ENCODE measurements at regions not wholly inside any gene's neighbourhood (a gene's known extent, or its start where the extent isn't known, plus 50 kb on each side); places are given as distances from the start of the nearest gene placed in this dataset.
A peak's percentile ranks its signal among the peaks of the same experiment; 100 is the strongest.
"Not testable (repeated sequence)": the region's sequence is repeated elsewhere in the genome, so short reads cannot be mapped to it uniquely, and the experiment has no call there.

DNA sequence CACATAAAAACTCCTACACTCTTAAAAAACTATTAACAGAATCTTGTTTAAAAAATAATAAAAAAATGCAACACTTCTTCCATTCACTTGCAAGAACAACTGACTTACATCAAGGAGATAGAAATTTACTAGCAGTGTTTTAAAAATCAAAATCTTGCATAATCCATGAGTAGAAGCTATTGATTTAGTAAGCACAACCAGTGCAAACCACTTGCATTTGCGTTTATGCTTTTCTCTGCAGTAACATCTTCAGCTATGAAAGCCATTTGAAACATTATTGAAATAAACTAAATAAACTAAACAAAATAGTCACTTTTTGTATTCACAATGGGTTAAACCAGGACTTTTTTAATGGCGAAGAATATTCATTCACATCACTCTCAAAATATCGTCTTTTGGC, 389.2 kb upstream of the EMCN start:
- DNase-seq (ENCODE audit: low spot score), result no peak

GRCh38 chr4:100900945-100901344, 383.1 kb upstream of the EMCN start:
- DNase-seq (ENCODE audit: low spot score), result not testable (repeated sequence)

DNA sequence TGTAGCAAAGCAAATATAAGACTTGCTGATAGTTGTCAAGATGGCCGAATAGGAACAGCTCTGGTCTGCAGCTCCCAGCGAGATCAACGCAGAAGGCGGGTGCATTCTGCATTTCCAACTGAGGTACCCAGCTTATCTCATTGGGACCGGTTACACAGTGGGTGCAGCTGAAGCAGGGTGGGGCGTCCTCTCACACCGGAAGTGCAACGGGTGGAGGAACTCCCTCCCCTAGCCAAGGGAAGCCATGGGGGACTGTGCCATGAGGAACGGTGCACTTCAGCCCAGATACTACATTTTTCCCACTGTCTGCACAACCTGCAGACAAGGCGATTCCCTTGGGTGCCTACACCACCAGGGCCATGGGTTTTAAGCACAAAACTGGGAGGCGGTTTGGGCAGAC, 382.3 kb upstream of the EMCN start:
- no peak for DNase-seq (ENCODE audit: low spot score)

DNA sequence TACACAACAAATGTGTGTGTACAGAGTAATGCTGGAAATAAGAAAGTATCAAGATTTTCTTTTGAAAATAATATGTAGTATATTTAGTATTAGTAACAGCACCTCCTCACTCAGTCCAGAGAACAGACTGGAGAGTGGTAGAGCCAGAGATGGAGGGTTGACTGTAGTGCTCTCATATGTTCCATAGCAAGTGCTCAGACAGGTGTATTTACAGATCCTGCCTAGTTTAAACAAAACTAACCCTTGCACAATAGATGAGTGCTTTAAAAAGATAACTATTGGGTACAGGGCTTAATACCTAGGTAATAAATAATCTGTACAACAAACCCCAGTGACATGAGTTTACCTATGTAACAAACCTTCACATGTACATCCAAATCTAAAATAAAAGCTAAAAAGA, 381.0 kb upstream of the EMCN start:
- DNase-seq (ENCODE audit: low spot score), result no peak

DNA sequence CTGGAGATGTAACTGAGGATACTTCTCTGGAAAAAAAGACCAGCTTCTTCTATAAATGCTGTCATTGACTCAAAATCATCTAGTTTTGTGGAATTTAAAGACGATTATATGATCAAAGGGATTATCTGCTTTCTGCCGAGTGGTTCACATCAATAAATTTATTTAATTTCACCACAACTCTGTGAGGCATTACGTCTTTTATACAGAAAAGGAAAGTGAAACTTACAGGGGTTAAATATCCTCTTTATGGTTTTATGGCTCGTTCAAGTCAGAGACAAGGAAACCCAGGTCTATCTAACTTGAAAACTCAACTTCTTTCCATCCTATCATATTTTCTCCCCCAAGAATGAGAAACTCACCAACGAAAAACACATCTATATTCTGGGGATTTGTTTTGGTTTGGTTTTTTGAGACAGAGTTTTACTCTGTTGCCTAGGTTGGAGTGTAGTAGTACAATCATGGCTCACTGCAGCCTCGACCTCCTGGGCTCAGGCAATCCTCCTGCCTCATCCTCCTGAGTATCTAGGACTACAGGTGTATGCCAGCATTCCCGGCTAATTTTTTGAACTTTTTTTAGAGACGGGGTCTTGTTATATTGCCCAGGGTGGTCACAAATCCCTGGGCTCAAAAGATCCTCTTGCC, 377.9 kb upstream of the EMCN start:
- DNase-seq (ENCODE audit: low spot score), result no peak

DNA sequence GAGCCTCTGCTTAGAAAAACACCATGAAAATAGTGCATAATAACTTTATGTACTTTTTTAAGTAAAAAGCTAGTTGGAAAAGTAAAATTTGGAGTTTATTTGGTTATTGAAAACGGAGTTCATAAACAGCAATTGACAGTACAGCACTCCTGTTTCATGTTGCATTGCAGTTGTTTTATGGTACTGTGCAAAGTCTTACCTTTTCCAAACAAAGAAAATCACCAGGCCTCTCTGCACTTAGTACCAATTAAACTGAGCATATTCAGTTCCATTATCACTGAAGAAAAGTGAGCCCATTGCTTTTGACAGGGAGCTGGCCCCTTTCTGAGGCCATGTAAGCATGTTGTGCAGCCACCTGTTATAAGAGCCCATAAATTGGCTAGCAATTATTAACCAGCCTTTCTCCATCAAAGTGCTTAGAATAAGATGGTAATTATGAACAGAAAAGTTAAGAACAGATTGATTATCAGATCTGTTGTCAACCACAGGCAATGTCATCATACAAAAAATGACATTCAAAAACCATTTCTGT, 376.6 kb upstream of the EMCN start:
- DNase-seq (ENCODE audit: low spot score), result peak; percentile 27

DNA sequence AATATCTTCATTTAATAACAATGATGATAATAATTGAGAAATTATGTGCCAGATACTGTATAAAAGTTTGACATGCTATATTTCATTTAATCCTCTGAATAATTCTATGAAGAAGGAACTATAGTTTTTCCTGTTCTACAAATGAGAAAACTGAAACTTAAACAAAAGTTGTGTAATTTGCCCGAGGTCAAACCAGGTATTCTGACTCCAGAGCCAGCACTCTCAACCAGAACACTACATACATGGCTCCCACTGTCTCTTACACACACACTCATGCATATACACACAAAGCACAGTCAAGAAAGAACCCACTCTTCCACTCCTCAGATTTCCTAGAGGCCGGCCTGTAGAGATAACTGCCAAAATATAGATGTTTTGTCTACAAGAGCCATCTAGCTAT, 374.0 kb upstream of the EMCN start:
- no peak for DNase-seq (ENCODE audit: low spot score)

DNA sequence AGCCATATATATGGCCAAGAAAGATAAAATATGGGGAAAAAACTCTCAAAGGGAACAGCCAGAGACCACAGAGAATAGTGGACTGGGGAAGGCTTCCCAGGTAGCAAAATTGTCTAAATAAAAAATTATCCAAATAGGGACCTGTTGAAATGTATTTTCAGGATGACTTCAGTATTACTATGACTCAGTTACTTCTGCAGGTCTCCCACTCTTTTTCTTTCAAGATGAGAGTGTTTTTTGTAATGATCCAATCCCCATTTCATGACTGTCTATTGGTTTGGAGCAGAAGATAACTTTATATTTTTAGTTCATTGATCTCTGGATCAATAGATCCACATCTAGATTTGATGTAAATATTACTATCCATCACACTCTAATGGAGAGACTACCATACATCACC, 372.1 kb upstream of the EMCN start:
- DNase-seq (ENCODE audit: low spot score), result no peak

- DNase-seq (ENCODE audit: low spot score), result no peak
Measured at GRCh38 chr4:100889401-100889800, 371.6 kb upstream of the EMCN start.

DNA sequence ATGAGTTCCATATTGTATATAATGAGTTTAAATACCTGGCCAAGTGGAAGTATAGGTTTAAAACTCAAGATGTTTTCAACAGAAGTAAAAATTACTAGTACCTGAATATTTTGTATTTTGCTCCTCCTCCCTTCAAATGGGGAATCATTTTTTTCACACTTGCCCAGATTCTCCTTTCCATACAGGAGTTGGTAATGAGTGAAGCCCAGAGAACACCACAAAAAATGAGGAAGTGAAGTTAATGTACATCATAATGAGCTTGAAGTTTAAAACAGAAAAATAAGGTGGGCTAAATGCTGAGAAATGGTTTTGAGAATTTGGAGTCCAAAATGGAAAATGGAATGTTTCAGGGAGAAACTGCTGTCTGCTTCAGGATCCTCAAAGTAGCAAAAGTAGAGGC, 364.8 kb upstream of the EMCN start:
- DNase-seq (ENCODE audit: low spot score), result no peak

DNA sequence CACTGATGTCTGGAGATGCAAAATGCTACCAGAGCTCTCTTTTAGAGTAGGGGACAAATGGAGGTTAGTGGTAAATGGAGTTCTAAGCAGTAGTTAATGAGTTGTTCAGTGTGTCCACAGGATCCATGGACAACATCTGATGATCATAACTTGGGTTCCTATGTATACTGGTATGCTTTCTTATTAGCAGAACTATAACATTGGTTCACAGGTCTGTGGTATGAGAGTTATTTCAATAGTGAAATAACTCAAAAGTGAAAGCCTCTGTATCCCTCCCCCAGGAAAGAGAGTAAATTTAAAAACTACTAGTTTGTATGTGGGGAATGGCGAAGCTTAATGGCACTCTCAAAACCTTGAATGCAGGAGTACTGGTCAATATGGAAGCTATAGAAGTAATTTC, 363.5 kb upstream of the EMCN start:
- no peak for DNase-seq (ENCODE audit: low spot score)

- no peak for DNase-seq (ENCODE audit: low spot score)
Measured at GRCh38 chr4:100880011-100880410, 362.2 kb upstream of the EMCN start.

GRCh38 chr4:100879471-100879870, 361.6 kb upstream of the EMCN start:
- no peak for DNase-seq (ENCODE audit: low spot score)

- no peak for DNase-seq (ENCODE audit: low spot score)
Measured at GRCh38 chr4:100876546-100876945, 358.7 kb upstream of the EMCN start.

DNA sequence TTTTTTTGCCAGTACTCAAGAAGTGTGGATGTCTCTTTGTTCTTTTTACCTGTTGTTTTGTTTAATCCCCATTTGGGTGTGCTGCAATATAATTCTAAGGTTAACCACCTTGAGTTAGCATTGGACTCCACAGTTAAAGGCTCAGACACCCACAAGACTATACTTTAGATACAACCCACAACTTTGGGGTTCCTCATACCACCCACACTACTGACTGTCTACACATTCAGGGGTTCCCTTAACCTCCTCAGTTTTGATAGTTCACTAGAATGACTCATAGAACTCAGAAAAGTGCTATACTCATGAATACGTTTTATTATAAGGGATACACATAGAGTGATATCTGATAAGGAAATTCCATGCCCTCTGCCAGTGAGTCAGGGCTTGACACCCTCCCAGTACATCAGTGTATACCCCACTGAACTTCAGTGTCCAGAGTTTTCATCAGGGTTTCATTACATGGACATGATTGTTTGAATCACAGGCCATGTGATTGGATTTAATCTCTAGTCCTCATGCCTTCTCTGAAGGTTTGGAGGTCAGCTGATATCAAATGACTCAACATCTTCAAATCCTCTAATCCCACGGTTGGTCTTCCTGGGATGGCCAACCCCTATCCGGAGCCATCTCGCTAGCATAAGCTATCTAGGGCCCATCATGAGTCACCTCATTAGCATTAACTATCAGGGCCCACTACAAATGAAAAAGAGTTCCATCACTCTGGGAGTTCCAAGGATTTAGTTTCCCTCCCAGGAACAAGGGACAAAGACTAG, 357.7 kb upstream of the EMCN start:
- DNase-seq (ENCODE audit: low spot score), result no peak

DNA sequence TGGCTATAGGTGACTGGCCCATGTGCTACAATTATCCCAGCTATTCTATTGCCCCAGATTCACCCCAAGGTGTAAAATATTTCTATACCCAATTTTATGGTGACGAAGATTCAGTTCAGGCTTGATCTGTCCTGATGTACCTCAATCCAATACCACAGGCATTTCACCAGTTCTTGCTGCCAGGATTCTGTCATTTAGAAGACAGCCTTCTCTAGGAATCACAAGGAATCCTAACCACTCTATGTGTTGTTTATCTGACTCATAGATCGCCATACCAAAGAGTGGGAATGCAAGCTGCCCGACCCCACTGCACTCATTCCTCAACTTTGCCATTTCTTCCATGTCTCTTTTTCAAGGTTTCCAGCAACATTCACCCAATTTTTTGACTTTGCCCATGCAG, 355.0 kb upstream of the EMCN start:
- DNase-seq (ENCODE audit: low spot score), result no peak

- DNase-seq (ENCODE audit: low spot score), result no peak
Measured at GRCh38 chr4:100870940-100871772, 353.3 kb upstream of the EMCN start.

DNA sequence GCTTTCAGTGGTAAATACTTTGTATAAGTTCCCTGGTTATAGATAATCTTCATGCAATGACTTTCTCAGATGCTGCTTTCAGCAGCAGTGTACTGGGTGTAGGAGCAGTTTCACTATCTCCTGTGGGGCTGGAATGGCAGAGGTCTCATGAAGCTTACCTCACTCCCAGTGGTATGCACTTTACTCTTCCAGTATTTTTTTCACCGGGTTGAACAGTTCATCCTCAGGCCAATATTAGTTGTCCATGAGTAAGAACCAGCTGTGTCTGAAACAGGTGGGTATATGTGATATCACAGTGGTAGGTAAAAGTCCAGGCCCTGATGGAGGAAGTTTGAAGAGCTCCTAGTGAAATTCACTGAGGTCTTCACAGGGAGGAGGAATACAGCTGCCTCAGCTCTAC, 351.5 kb upstream of the EMCN start:
- DNase-seq (ENCODE audit: low spot score), result no peak

- DNase-seq (ENCODE audit: low spot score), result peak; percentile 72
Measured at GRCh38 chr4:100868281-100868680, 350.5 kb upstream of the EMCN start.

GRCh38 chr4:100852326-100852725, 334.5 kb upstream of the EMCN start:
- no peak for DNase-seq (ENCODE audit: low spot score)

DNA sequence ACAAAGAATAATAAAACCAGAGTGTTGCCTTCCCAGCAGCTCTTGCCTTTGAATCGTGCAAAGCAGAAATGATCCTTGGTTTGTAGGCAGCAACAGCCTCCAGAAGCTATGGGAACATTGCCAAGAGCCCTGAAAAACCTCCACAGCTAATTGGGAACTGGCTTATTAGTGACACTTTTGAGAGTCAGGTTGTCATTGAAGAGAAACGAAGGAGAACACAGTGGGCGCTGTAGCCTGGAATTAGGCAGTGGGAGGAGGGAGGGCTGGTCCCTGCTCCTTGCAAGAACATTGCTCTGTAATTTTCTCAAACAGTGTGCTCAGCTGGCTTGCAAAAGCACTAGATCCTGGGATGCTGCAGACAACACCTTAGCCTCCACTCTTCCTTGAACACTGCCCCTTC, 331.5 kb upstream of the EMCN start:
- no peak for DNase-seq (ENCODE audit: low spot score)

DNA sequence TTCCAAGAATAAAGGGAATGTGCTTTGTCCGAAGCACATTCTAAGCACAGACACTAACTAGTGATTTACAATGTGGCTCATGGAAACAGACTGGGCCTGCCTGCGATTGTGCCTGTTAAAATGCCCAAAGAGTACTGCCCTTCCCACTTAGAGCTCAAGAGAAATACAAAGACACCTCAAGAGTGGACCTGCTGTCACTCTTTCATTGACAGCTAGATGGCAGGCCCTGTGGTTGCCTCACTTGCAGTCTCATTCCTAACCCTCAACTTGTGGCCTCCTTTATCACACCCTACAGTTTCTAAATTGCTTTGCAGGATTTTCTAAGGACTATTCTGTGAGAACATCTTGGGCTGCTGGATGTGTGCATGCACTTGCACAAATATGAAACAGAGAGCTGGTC, 331.0 kb upstream of the EMCN start:
- DNase-seq (ENCODE audit: low spot score), result peak; percentile 54

Measured in HT-29 (cell line).